Caco-2 (cell line): ENCODE measurements at regions not wholly inside any gene's neighbourhood (a gene's known extent, or its start where the extent isn't known, plus 50 kb on each side); places are given as distances from the start of the nearest gene placed in this dataset.

Experiments
- BruUV-seq: library from RNA; stranded (reverse); fragments of 400-500 nt; replicated peaks from 2 replicates; lab custom pipeline; 2021; lab: Mats Ljungman, UMichigan
- CTCF ChIA-PET: fragments of 300-600 bp; sonication (Branson Sonifier 250); formaldehyde crosslinking; loops from one replicate; lab custom pipeline; 2022; ENCODE audit warnings: antibody characterized with exemption; lab: Charles Lee
- POLR2A ChIA-PET: fragments of 300-600 bp; sonication (Branson Sonifier 250); formaldehyde crosslinking; loops from one replicate; lab custom pipeline; 2022; ENCODE audit warnings: antibody characterized with exemption; lab: Charles Lee
- DNase-seq, 2 experiments: peaks; one replicate each; pipeline versions ENCODE4 v3.0.0 to v3.0.0-alpha.2; 2020 to 2022
- H3K27me3 ChIP-seq: replicated peaks from 2 replicates; pipeline ENCODE4 v1.6.0; 2011; ENCODE audit warnings: low read length; ENCODE audit not compliant: control insufficient read depth, insufficient read depth
- H3K36me3 ChIP-seq: 2 replicates; pipeline ENCODE4 v1.5.1; 2011; ENCODE audit warnings: low read length; ENCODE audit not compliant: control insufficient read depth, insufficient read depth
- H3K4me1 ChIP-seq: fragments of 250-450 bp; sonication (Bioruptor Pico); 2 replicates; pipeline ENCODE4 v1.5.1; 2020; ENCODE audit warnings: mild to moderate bottlenecking
- H3K4me3 ChIP-seq: 2 replicates; pipeline ENCODE4 v1.5.1; 2011; ENCODE audit warnings: low read depth, mild to moderate bottlenecking, control low read depth, low read length
- H3K9me3 ChIP-seq: fragments of 250-450 bp; sonication (Bioruptor Pico); 2 replicates; pipeline ENCODE4 v1.5.1; 2020; ENCODE audit warnings: mild to moderate bottlenecking, moderate library complexity
- H3K27ac Mint-ChIP-seq: one replicate; pipeline ENCODE4 v1.8.0; 2022; ENCODE audit warnings: mixed read lengths; ENCODE audit not compliant: unreplicated experiment
- H3K27me3 Mint-ChIP-seq: one replicate; pipeline ENCODE4 v1.8.0; 2022; ENCODE audit warnings: mixed read lengths; ENCODE audit not compliant: insufficient read depth, unreplicated experiment
- H3K36me3 Mint-ChIP-seq: one replicate; pipeline ENCODE4 v1.8.0; 2022; ENCODE audit warnings: mild to moderate bottlenecking, mixed read lengths; ENCODE audit not compliant: insufficient read depth, unreplicated experiment
- H3K4me1 Mint-ChIP-seq: one replicate; pipeline ENCODE4 v1.8.0; 2022; ENCODE audit warnings: low read depth, mixed read lengths; ENCODE audit not compliant: unreplicated experiment
- H3K4me3 Mint-ChIP-seq: one replicate; pipeline ENCODE4 v1.8.0; 2022; ENCODE audit warnings: mild to moderate bottlenecking, moderate library complexity, mixed read lengths; ENCODE audit not compliant: unreplicated experiment
- H3K9me3 Mint-ChIP-seq: one replicate; pipeline ENCODE4 v1.8.0; 2022; ENCODE audit warnings: mixed read lengths; ENCODE audit not compliant: unreplicated experiment
- CTCF ChIP-seq, 2 experiments: fragments of 200-600 bp in 1 of 2; IDR thresholded peaks; 1 replicate in 1 of 2; 2 replicates in 1 of 2; pipeline versions ENCODE4 v1.5.1 to v1.8.0; 2011 to 2022; ENCODE audit warnings: antibody characterized with exemption in 1 of 2, control low read depth in 1 of 2, inconsistent platforms in 1 of 2, low read depth in 1 of 2, low read length in 1 of 2, mild to moderate bottlenecking in 1 of 2, moderate library complexity in 1 of 2; ENCODE audit not compliant: insufficient read depth in 1 of 2, severe bottlenecking in 1 of 2, unreplicated experiment in 1 of 2
- intact Hi-C: fragments of 100-400 bp; cut with micrococcal nuclease; formaldehyde crosslinking; loops from one replicate; pipeline ENCODE4 v1.10.0; 2022; ENCODE audit not compliant: unreplicated experiment

DNA sequence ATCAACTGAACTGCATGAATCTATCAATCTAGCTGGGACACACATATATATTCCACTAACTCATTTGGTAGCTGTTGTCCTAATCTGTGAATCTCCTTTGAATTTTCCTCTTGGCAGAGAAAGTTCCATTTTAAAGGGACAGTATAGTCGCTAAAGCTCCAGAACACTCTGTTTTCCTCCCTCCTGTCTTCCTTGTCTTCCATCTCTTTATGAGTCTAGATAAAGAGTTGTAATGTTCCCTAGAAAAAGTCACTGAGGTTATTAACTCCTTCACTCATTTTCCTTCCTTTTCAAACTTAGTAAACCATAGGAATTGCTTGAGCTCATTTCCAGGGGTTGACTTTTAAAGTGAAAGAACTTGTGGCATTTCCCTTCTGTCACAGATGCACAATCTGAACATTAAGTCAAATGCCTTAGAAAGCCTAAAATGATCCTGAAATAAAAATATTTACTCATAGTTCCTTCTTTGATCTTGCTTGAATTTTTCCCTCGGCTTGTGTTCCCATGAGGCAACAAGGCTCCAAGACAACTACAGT is 198.4 kb downstream of the TRIM27 start:
- peaks cover 15% of the 10 kb centered on the region for H3K36me3 Mint-ChIP-seq
- 0 out of 2 replicates have a peak, but pooled peaks cover 3% of the 10 kb centered on the region for H3K4me1 ChIP-seq
- no peaks in the 10 kb centered on the region for H3K9me3 Mint-ChIP-seq
- CTCF ChIA-PET, result no interaction called here
- no peak for TF ChIP-seq CTCF (IDR thresholded peaks at IDR 0.05; ENCODE audit: insufficient read depth in 1 of 2, low read depth in 1 of 2, low read length in 1 of 2, severe bottlenecking in 1 of 2, unreplicated experiment in 1 of 2)
- H3K4me1 Mint-ChIP-seq, result peaks cover 20% of the 10 kb centered on the region
- DNase-seq, result no peak
- no peak overlapping the region for H3K27ac Mint-ChIP-seq
- BruUV-seq, result no TSS peak
- intact Hi-C loops, result loop anchor here (5.0 kb wide), 1 partner anchor 67 kb away; no protein-coding TSS in a partner anchor
- H3K4me3 ChIP-seq, result no peak overlapping the region
- H3K27me3 ChIP-seq, result no peaks in the 10 kb centered on the region
- no peaks in the 10 kb centered on the region for H3K9me3 ChIP-seq
- H3K4me3 Mint-ChIP-seq, result no peak overlapping the region
- no peaks in the 10 kb centered on the region for H3K36me3 ChIP-seq
- H3K27me3 Mint-ChIP-seq, result peaks cover 4% of the 10 kb centered on the region
- POLR2A ChIA-PET, result no interaction called here

DNA sequence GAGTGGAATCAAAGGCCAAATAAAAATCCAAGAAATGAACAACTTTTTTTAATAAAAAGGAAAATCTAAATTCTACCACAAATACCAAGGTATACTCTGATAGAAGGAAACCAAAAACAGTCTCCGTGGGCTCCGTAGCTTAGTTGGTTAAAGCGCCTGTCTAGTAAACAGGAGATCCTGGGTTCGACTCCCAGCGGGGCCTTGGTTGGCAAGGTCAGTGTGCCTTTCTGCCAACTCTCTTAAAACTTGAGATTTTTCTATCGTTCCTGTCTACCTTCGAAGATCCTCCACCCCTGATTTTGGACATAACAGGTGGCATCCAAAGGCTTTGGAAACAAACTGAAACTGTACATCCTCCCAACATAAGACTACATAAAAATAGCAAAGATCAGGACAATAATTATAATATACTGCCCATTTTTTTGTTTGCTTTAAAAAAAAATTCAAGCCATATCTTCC is 197.9 kb downstream of the TRIM27 start:
- no peak overlapping the region for H3K27ac Mint-ChIP-seq
- H3K27me3 ChIP-seq, result no peaks in the 10 kb centered on the region
- H3K9me3 ChIP-seq, result no peaks in the 10 kb centered on the region
- no TSS peak for BruUV-seq
- no peak for TF ChIP-seq CTCF (IDR thresholded peaks at IDR 0.05; ENCODE audit: insufficient read depth in 1 of 2, low read depth in 1 of 2, low read length in 1 of 2, severe bottlenecking in 1 of 2, unreplicated experiment in 1 of 2)
- no peak overlapping the region for H3K4me3 Mint-ChIP-seq
- peaks cover 15% of the 10 kb centered on the region for H3K36me3 Mint-ChIP-seq
- intact Hi-C loops, result loop anchor here (5.0 kb wide), 1 partner anchor 66 kb away; no protein-coding TSS in a partner anchor
- CTCF ChIA-PET, result no interaction called here
- no peak overlapping the region for H3K4me3 ChIP-seq
- POLR2A ChIA-PET, result no interaction called here
- DNase-seq, result no peak
- H3K36me3 ChIP-seq, result no peaks in the 10 kb centered on the region
- H3K27me3 Mint-ChIP-seq, result peaks cover 4% of the 10 kb centered on the region
- H3K9me3 Mint-ChIP-seq, result no peaks in the 10 kb centered on the region
- H3K4me1 Mint-ChIP-seq, result peaks cover 20% of the 10 kb centered on the region
- H3K4me1 ChIP-seq, result 0 out of 2 replicates have a peak, but pooled peaks cover 3% of the 10 kb centered on the region

- Mint-ChIP-seq H3K27me3 (peaks cover 4% of the 10 kb centered on the region), H3K36me3 (peaks cover 15% of the 10 kb centered on the region), H3K27ac (no peak overlapping the region), H3K4me1 (peaks cover 20% of the 10 kb centered on the region), H3K9me3 (no peaks in the 10 kb centered on the region), H3K4me3 (peak overlapping the region; percentile 98)
- ChIA-PET CTCF (no interaction called here), POLR2A (no interaction called here)
- no peak for TF ChIP-seq CTCF (IDR thresholded peaks at IDR 0.05; ENCODE audit: insufficient read depth in 1 of 2, low read depth in 1 of 2, low read length in 1 of 2, severe bottlenecking in 1 of 2, unreplicated experiment in 1 of 2)
- Histone ChIP-seq H3K4me1 (0 out of 2 replicates have a peak, but pooled peaks cover 3% of the 10 kb centered on the region), H3K27me3 (no peaks in the 10 kb centered on the region), H3K4me3 (no peak overlapping the region), H3K36me3 (no peaks in the 10 kb centered on the region), H3K9me3 (no peaks in the 10 kb centered on the region)
- no TSS peak for BruUV-seq
- no peak for DNase-seq
- intact Hi-C loops, result loop anchor here (5.0 kb wide), 1 partner anchor 66 kb away; no protein-coding TSS in a partner anchor
These were observed 197.0 kb downstream of the TRIM27 start for GRCh38 chr6:28726569-28727309.
